CD14-positive monocyte (primary cell): ENCODE measurements at regions not wholly inside any gene's neighbourhood (a gene's known extent, or its start where the extent isn't known, plus 50 kb on each side); places are given as distances from the start of the nearest gene placed in this dataset.

Source experiments
- DNase-seq, 3 donors: peaks; one replicate each; pipeline ENCODE4 v3.0.0-alpha.2; 2011 to 2022
- H2AFZ ChIP-seq: 2 replicates; pipeline ENCODE4 v1.6.0; 2012; ENCODE audit warnings: mild to moderate bottlenecking, low read depth, low read length, inconsistent platforms; ENCODE audit not compliant: insufficient read depth, poor library complexity, severe bottlenecking
- H3K27ac ChIP-seq, 2 donors: 1 replicate in 1 of 2; 2 replicates in 1 of 2; pipeline ENCODE4 v1.5.1; 2012 to 2013; ENCODE audit warnings: low read length in 2 of 2, control low read depth in 1 of 2, inconsistent platforms in 1 of 2, low read depth in 1 of 2, mild to moderate bottlenecking in 1 of 2
- H3K27me3 ChIP-seq, 2 donors: one replicate each; pipeline versions ENCODE4 v1.6.0 to v1.6.1; 2011 to 2013; ENCODE audit warnings: low read length in 2 of 2; ENCODE audit not compliant: control insufficient read depth in 2 of 2, insufficient read depth in 2 of 2
- H3K36me3 ChIP-seq, 2 donors: replicated peaks in 1 of 2; 1 replicate in 1 of 2; 2 replicates in 1 of 2; pipeline versions ENCODE4 v1.5.1 to v1.6.1; 2012 to 2013; ENCODE audit warnings: low read length in 2 of 2, control low read depth in 1 of 2, inconsistent platforms in 1 of 2, mild to moderate bottlenecking in 1 of 2; ENCODE audit not compliant: insufficient read depth in 2 of 2, control insufficient read depth in 1 of 2
- H3K4me1 ChIP-seq, 2 donors: 1 replicate in 1 of 2; 2 replicates in 1 of 2; pipeline versions ENCODE4 v1.5.1 to v1.6.1; 2012 to 2013; ENCODE audit warnings: low read length in 2 of 2, control low read depth in 1 of 2, inconsistent platforms in 1 of 2, mild to moderate bottlenecking in 1 of 2, moderate library complexity in 1 of 2; ENCODE audit not compliant: insufficient read depth in 2 of 2, control insufficient read depth in 1 of 2
- H3K4me2 ChIP-seq: replicated peaks from 2 replicates; pipeline ENCODE3; 2012; ENCODE audit warnings: low read length, moderate library complexity, mild to moderate bottlenecking; ENCODE audit not compliant: poor library complexity, severe bottlenecking; ENCODE audit errors: extremely low read depth
- H3K4me3 ChIP-seq, 3 experiments: fragments of 200-600 bp in 1 of 3; sonication (generic) in 1 of 3; replicated peaks in 1 of 3; 1 replicate in 2 of 3; 2 replicates in 1 of 3; pipeline ENCODE4 v1.5.1; 2011 to 2013; ENCODE audit warnings: low read length in 3 of 3, mild to moderate bottlenecking in 3 of 3, control low read depth in 2 of 3, low read depth in 2 of 3, inconsistent platforms in 1 of 3, moderate library complexity in 1 of 3
- H3K79me2 ChIP-seq: 2 replicates; pipeline ENCODE4 v1.6.0; 2012; ENCODE audit warnings: mild to moderate bottlenecking, control low read depth, inconsistent platforms, low read length, moderate library complexity; ENCODE audit not compliant: insufficient read depth
- H3K9ac ChIP-seq: 2 replicates; pipeline ENCODE4 v1.6.0; 2017; ENCODE audit warnings: low read length, mild to moderate bottlenecking; ENCODE audit not compliant: insufficient read depth, poor library complexity, severe bottlenecking
- H3K9me3 ChIP-seq, 2 donors: replicated peaks in 1 of 2; 1 replicate in 1 of 2; 2 replicates in 1 of 2; pipeline versions ENCODE4 v1.5.1 to v1.6.1; 2012 to 2013; ENCODE audit warnings: low read length in 2 of 2, control low read depth in 1 of 2; ENCODE audit not compliant: control insufficient read depth in 1 of 2, insufficient read depth in 1 of 2
- H4K20me1 ChIP-seq: 2 replicates; pipeline ENCODE4 v1.6.0; 2012; ENCODE audit warnings: mild to moderate bottlenecking, low read length, control low read depth, moderate library complexity; ENCODE audit not compliant: insufficient read depth
- H3K27ac Mint-ChIP-seq, 7 donors: one replicate each; pipeline ENCODE4 v1.8.0; 2020; ENCODE audit warnings: mild to moderate bottlenecking in 7 of 7, mixed read lengths in 7 of 7, moderate library complexity in 6 of 7, inconsistent platforms in 2 of 7
- H3K27me3 Mint-ChIP-seq, 3 donors: one replicate each; pipeline ENCODE4 v1.8.0; 2021 to 2022; ENCODE audit warnings: low read depth in 3 of 3, mild to moderate bottlenecking in 3 of 3, mixed read lengths in 3 of 3, moderate library complexity in 3 of 3, inconsistent platforms in 1 of 3
- H3K36me3 Mint-ChIP-seq, 2 donors: one replicate each; pipeline ENCODE4 v1.8.0; 2020; ENCODE audit warnings: mixed read lengths in 2 of 2, inconsistent platforms in 1 of 2, mild to moderate bottlenecking in 1 of 2
- H3K4me1 Mint-ChIP-seq: one replicate; pipeline ENCODE4 v1.8.0; 2020; ENCODE audit warnings: mild to moderate bottlenecking, mixed read lengths
- H3K4me3 Mint-ChIP-seq, 2 donors: one replicate each; pipeline ENCODE4 v1.8.0; 2020; ENCODE audit warnings: mild to moderate bottlenecking in 2 of 2, mixed read lengths in 2 of 2, moderate library complexity in 1 of 2
- H3K9me3 Mint-ChIP-seq, 7 donors: one replicate each; pipeline ENCODE4 v1.8.0; 2020 to 2022; ENCODE audit warnings: mixed read lengths in 7 of 7, mild to moderate bottlenecking in 6 of 7, moderate library complexity in 6 of 7, inconsistent platforms in 2 of 7
- WGBS: methylation state at CpG from one replicate; pipeline ENCODE4 v1.1.5; 2013; ENCODE audit warnings: missing lambda C conversion rate; ENCODE audit not compliant: insufficient coverage; 5-methylcytosine and 5-hydroxymethylcytosine counted together
- intact Hi-C, 2 donors: fragments of 100-400 bp; cut with micrococcal nuclease; formaldehyde crosslinking; loops; one replicate each; pipeline versions ENCODE4 v1.15.0 to v1.15.1; 2023
- TF ChIP-seq, protein P1 (sequence below): fragments of 200-600 bp; IDR thresholded peaks from one replicate; pipeline ENCODE4 v1.8.0; 2022; ENCODE audit warnings: antibody characterized with exemption, mild to moderate bottlenecking

- Histone ChIP-seq H3K4me1 (no peaks in the 10 kb centered on the region), H3K4me3 (no peak overlapping the region), H3K9me3 (peaks cover 0 to 7% of the 10 kb centered on the region in 2 donors), H3K4me2 (peak overlapping the region; percentile 36), H2AFZ (no peak overlapping the region), H3K36me3 (no peaks in the 10 kb centered on the region), H3K27ac (no peak overlapping the region), H3K9ac (no peak overlapping the region), H3K27me3 (no peaks in the 10 kb centered on the region), H4K20me1 (no peaks in the 10 kb centered on the region), H3K79me2 (no peaks in the 10 kb centered on the region)
- peaks cover 1 to 17% (median 8%) of the 10 kb centered on the region in 7 donors for H3K9me3 Mint-ChIP-seq
- H3K27ac Mint-ChIP-seq = no peak overlapping the region
- TF ChIP-seq, protein P1, sequence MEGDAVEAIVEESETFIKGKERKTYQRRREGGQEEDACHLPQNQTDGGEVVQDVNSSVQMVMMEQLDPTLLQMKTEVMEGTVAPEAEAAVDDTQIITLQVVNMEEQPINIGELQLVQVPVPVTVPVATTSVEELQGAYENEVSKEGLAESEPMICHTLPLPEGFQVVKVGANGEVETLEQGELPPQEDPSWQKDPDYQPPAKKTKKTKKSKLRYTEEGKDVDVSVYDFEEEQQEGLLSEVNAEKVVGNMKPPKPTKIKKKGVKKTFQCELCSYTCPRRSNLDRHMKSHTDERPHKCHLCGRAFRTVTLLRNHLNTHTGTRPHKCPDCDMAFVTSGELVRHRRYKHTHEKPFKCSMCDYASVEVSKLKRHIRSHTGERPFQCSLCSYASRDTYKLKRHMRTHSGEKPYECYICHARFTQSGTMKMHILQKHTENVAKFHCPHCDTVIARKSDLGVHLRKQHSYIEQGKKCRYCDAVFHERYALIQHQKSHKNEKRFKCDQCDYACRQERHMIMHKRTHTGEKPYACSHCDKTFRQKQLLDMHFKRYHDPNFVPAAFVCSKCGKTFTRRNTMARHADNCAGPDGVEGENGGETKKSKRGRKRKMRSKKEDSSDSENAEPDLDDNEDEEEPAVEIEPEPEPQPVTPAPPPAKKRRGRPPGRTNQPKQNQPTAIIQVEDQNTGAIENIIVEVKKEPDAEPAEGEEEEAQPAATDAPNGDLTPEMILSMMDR = peak; percentile 72
- H3K4me1 Mint-ChIP-seq = no peaks in the 10 kb centered on the region
- peak overlapping the region in 1 of 2 donors; percentile 16 for H3K4me3 Mint-ChIP-seq
- DNase-seq = peak; percentile 29 to 46 (median 30)
- no peaks in the 10 kb centered on the region for H3K36me3 Mint-ChIP-seq
- WGBS = 73% methylated on average over 3 of the region's 8 CpGs
- intact Hi-C loops = no loop called here
- peaks cover 0 to 4% (median 1%) of the 10 kb centered on the region in 3 donors for H3K27me3 Mint-ChIP-seq
Observed at GRCh38 chr2:234881413-234882241, 70.2 kb upstream of the SH3BP4 start.

DNA sequence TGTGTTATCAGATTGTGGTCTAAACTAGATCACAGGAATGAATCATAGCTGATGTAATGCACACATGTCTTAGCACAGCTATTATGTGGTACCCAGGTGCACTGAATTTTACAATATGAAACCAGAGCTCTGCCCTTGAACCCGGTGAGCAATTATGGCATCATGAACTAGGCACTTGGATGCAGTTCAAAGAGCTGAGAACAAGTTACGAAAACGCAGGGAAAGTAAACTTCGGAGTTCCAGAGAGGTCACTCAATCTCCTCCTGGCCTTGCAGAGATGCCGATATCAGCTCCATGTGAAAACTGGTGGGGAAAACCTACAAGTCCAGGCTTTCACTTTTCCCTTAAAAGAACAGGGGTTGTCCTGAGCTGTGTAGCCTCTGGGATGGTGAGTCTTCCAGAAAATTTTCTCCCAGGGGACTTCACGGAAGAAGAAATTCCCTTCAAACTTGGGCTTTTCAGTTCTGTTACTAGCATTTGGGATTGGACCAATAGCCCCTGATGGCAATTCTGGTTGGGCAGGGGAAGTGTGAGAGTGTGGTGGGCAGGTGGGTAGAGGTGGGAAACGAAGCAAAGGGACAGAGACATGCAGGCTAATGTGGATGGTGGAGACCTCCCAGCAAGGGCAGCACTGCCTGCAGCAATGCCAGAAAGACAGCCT lies 71.1 kb upstream of the SH3BP4 start:
- Histone ChIP-seq H2AFZ (no peak overlapping the region), H3K36me3 (no peaks in the 10 kb centered on the region), H3K4me1 (no peaks in the 10 kb centered on the region), H3K27me3 (no peaks in the 10 kb centered on the region), H3K27ac (no peak overlapping the region), H3K4me3 (no peak overlapping the region), H3K79me2 (no peaks in the 10 kb centered on the region), H4K20me1 (no peaks in the 10 kb centered on the region), H3K9me3 (peaks cover 0 to 7% of the 10 kb centered on the region in 2 donors), H3K4me2 (no peak overlapping the region), H3K9ac (no peak overlapping the region)
- H3K27ac Mint-ChIP-seq = no peak overlapping the region
- H3K4me3 Mint-ChIP-seq = peak overlapping the region in 1 of 2 donors; percentile 17
- H3K36me3 Mint-ChIP-seq = no peaks in the 10 kb centered on the region
- intact Hi-C loops = no loop called here
- peaks cover 2 to 17% (median 8%) of the 10 kb centered on the region in 7 donors for H3K9me3 Mint-ChIP-seq
- TF ChIP-seq, protein P1 = no peak
- peaks cover 0 to 1% (median under 1%) of the 10 kb centered on the region in 3 donors for H3K27me3 Mint-ChIP-seq
- peaks cover 3% of the 10 kb centered on the region for H3K4me1 Mint-ChIP-seq
- WGBS = 91% methylated on average over 4 of the region's 7 CpGs
- DNase-seq = no peak
